ENCODE measurements at regions not wholly inside any gene's neighbourhood (a gene's known extent, or its start where the extent isn't known, plus 50 kb on each side); places are given as distances from the start of the nearest gene placed in this dataset.
"Not testable (repeated sequence)": the region's sequence is repeated elsewhere in the genome, so short reads cannot be mapped to it uniquely, and the experiment has no call there.

DNA sequence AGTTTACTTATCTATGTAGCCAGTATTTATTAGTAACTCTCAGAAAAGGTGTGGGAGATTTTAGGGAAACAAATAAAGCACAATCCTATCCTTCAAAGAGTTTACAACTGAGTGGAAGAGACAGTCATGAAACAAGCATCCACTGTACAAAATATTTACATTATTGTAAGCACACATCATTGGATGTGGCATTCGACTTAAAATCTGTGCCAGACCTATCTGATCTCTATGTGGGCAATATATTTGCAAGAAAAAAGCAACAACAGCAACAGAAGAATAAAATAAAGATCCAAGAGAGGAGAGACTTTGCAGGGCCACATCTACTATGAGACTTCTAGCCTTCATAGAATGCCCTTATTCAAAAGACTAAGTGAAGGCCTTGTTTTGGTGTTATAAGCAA, 882.1 kb upstream of the PIK3C3 start:
- Histone ChIP-seq H3K4me3 (ENCODE audit: low read length) (no peak overlapping the region), H3K36me3 (ENCODE audit: insufficient read depth, low read length) (no peaks in the 10 kb centered on the region), H3K27ac (ENCODE audit: low read depth, low read length) (no peak overlapping the region), H3K4me1 (ENCODE audit: insufficient read depth, low read length) (no peaks in the 10 kb centered on the region), H3K9ac (ENCODE audit: low read depth, low read length) (no peak overlapping the region), H3K27me3 (ENCODE audit: insufficient read depth, low read length) (no peaks in the 10 kb centered on the region), H3K9me3 (ENCODE audit: insufficient read depth, low read depth, low read length) (no peaks in the 10 kb centered on the region)
- 60% methylated on average over 1 of the region's 1 CpG for WGBS

DNA sequence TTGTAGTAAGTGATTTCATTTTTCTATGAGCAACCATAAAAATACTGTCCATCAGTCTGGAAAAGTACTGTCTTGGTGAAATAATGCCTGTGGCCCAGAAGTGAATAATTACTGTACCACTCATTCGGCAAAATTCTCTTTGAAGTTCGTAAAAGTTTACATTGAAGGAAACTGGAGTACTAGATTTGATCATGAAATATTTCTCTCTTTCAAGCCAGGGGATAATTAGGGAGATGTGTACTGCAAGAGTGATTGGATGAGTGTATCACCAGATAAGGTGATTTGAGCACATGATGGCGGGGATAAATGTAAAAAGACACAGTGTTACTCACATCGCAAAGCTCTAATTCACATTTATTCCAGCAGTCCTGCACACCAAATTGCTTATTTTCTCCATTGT, 883.2 kb upstream of the PIK3C3 start:
- Histone ChIP-seq H3K4me3 (ENCODE audit: low read length) (no peak overlapping the region), H3K27me3 (ENCODE audit: insufficient read depth, low read length) (no peaks in the 10 kb centered on the region), H3K4me1 (ENCODE audit: insufficient read depth, low read length) (no peaks in the 10 kb centered on the region), H3K36me3 (ENCODE audit: insufficient read depth, low read length) (no peaks in the 10 kb centered on the region), H3K27ac (ENCODE audit: low read depth, low read length) (no peak overlapping the region), H3K9ac (ENCODE audit: low read depth, low read length) (no peak overlapping the region), H3K9me3 (ENCODE audit: insufficient read depth, low read depth, low read length) (no peaks in the 10 kb centered on the region)
- 96% methylated on average over 4 of the region's 4 CpGs for WGBS

GRCh38 chr18:41069167-41069566, 885.9 kb upstream of the PIK3C3 start:
- Histone ChIP-seq H3K9ac (ENCODE audit: low read depth, low read length) (no peak overlapping the region), H3K9me3 (ENCODE audit: insufficient read depth, low read depth, low read length) (no peaks in the 10 kb centered on the region), H3K36me3 (ENCODE audit: insufficient read depth, low read length) (no peaks in the 10 kb centered on the region), H3K27me3 (ENCODE audit: insufficient read depth, low read length) (no peaks in the 10 kb centered on the region), H3K4me3 (ENCODE audit: low read length) (no peak overlapping the region), H3K4me1 (ENCODE audit: insufficient read depth, low read length) (no peaks in the 10 kb centered on the region), H3K27ac (ENCODE audit: low read depth, low read length) (no peak overlapping the region)
- WGBS, result 96% methylated on average over 7 of the region's 7 CpGs

DNA sequence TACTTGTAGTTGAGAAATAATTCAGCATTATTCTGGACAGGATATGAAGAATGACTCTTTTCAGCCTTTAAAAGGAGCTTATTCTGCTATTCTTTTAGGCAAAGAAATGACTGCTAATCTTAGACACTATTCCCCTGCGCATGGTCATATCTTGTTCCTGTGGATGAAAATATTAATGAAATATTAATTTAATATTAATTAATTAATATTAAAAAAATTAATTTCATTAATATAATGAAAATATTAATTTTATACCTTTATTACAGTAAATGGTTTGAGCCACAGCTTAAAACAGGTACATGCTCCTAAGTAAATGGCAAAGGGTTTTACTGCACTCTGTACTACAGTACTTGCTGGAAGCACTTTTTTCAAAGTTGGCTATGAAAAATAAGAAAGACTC, 890.1 kb upstream of the PIK3C3 start:
- Histone ChIP-seq H3K9me3 (ENCODE audit: insufficient read depth, low read depth, low read length) (no peaks in the 10 kb centered on the region), H3K4me1 (ENCODE audit: insufficient read depth, low read length) (no peaks in the 10 kb centered on the region), H3K4me3 (ENCODE audit: low read length) (no peak overlapping the region), H3K9ac (ENCODE audit: low read depth, low read length) (no peak overlapping the region), H3K27ac (ENCODE audit: low read depth, low read length) (no peak overlapping the region), H3K36me3 (ENCODE audit: insufficient read depth, low read length) (no peaks in the 10 kb centered on the region), H3K27me3 (ENCODE audit: insufficient read depth, low read length) (no peaks in the 10 kb centered on the region)
- no CpG with 5 or more reads among the region's 1 CpG for WGBS

GRCh38 chr18:41060967-41061366, 894.1 kb upstream of the PIK3C3 start:
- Histone ChIP-seq H3K36me3 (ENCODE audit: insufficient read depth, low read length) (no peaks in the 10 kb centered on the region), H3K4me1 (ENCODE audit: insufficient read depth, low read length) (no peaks in the 10 kb centered on the region), H3K27ac (ENCODE audit: low read depth, low read length) (no peak overlapping the region), H3K4me3 (ENCODE audit: low read length) (no peak overlapping the region), H3K27me3 (ENCODE audit: insufficient read depth, low read length) (no peaks in the 10 kb centered on the region), H3K9ac (ENCODE audit: low read depth, low read length) (no peak overlapping the region), H3K9me3 (ENCODE audit: insufficient read depth, low read depth, low read length) (no peaks in the 10 kb centered on the region)
- WGBS, result 92% methylated on average over 2 of the region's 2 CpGs

DNA sequence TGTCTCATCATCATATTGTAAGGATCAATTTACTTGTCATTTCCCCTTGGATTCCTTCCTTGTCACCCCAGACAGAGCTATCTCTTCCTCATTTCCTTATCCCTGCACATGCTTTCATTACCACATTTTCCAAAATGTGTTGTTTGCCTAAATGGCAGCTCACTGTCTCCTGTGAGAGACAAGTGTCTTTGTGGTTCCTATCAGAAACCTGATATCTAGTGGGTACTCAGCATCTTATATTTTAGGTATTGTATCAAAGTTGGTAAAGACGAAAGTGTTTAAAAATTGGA, 896.0 kb upstream of the PIK3C3 start:
- 96% methylated on average over 1 of the region's 1 CpG for WGBS

GRCh38 chr18:41058351-41059125, 896.5 kb upstream of the PIK3C3 start:
- Histone ChIP-seq H3K36me3 (ENCODE audit: insufficient read depth, low read length) (no peaks in the 10 kb centered on the region), H3K27ac (ENCODE audit: low read depth, low read length) (no peak overlapping the region), H3K27me3 (ENCODE audit: insufficient read depth, low read length) (no peaks in the 10 kb centered on the region), H3K4me3 (ENCODE audit: low read length) (no peak overlapping the region), H3K4me1 (ENCODE audit: insufficient read depth, low read length) (no peaks in the 10 kb centered on the region), H3K9me3 (ENCODE audit: insufficient read depth, low read depth, low read length) (no peaks in the 10 kb centered on the region), H3K9ac (ENCODE audit: low read depth, low read length) (no peak overlapping the region)
- WGBS, result 89% methylated on average over 9 of the region's 9 CpGs

More for the DNA sequence above, 896.0 kb upstream of the PIK3C3 start:
- Histone ChIP-seq H3K9ac (ENCODE audit: low read depth, low read length) (no peak overlapping the region), H3K36me3 (ENCODE audit: insufficient read depth, low read length) (no peaks in the 10 kb centered on the region), H3K9me3 (ENCODE audit: insufficient read depth, low read depth, low read length) (no peaks in the 10 kb centered on the region), H3K4me3 (ENCODE audit: low read length) (no peak overlapping the region), H3K27me3 (ENCODE audit: insufficient read depth, low read length) (no peaks in the 10 kb centered on the region), H3K27ac (ENCODE audit: low read depth, low read length) (no peak overlapping the region), H3K4me1 (ENCODE audit: insufficient read depth, low read length) (no peaks in the 10 kb centered on the region)

DNA sequence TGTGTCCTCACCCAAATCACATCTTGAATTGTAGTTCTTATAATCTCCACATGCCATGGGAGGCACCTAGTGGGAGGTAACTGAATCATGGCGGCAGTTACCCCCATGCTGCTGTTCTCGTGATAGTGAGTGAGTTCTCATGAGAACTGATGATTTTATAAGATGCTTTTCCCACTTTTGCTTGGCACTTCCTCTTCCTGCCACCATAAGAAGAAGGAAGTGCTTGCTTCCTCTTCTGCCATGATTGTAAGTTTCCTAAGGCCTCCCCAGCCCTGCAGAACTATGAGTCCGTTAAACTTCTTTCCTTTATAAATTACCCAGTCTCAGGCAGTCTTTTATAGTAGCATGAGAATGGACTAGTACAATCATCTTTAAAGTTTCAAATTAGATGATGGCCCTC, 902.4 kb upstream of the PIK3C3 start:
- H3K36me3 ChIP-seq (ENCODE audit: insufficient read depth, low read length), result no peaks in the 10 kb centered on the region
- H3K9ac ChIP-seq (ENCODE audit: low read depth, low read length), result no peak overlapping the region
- no peak overlapping the region for H3K27ac ChIP-seq (ENCODE audit: low read depth, low read length)
- no peaks in the 10 kb centered on the region for H3K4me1 ChIP-seq (ENCODE audit: insufficient read depth, low read length)
- WGBS, result 100% methylated on average over 2 of the region's 3 CpGs
- no peaks in the 10 kb centered on the region for H3K9me3 ChIP-seq (ENCODE audit: insufficient read depth, low read depth, low read length)
- H3K4me3 ChIP-seq (ENCODE audit: low read length), result no peak overlapping the region
- no peaks in the 10 kb centered on the region for H3K27me3 ChIP-seq (ENCODE audit: insufficient read depth, low read length)

DNA sequence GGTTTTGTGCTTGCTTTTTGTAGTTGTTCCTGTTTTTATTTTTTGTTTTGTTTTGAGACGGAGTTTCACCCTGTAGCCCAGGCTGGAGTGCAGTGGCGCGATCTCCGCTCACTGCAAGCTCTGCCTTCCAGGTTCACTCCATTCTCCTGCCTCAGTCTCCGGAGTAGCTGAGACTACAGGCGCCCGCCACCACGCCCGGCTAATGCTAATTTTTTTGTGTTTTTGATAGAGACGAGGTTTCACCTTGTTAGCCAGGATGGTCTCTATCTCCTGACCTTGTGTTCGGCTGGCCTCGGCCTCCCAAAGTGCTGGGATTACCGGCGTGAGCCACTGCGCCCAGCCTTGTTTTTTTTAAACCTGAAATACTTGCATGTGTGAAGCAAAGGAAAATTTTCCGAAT, 908.8 kb upstream of the PIK3C3 start:
- not testable (repeated sequence) for H3K27me3 ChIP-seq (ENCODE audit: insufficient read depth, low read length); H3K9me3 ChIP-seq (ENCODE audit: insufficient read depth, low read depth, low read length); H3K4me1 ChIP-seq (ENCODE audit: insufficient read depth, low read length); H3K4me3 ChIP-seq (ENCODE audit: low read length); H3K27ac ChIP-seq (ENCODE audit: low read depth, low read length); H3K9ac ChIP-seq (ENCODE audit: low read depth, low read length); H3K36me3 ChIP-seq (ENCODE audit: insufficient read depth, low read length)
- 97% methylated on average over 16 of the region's 16 CpGs for WGBS

DNA sequence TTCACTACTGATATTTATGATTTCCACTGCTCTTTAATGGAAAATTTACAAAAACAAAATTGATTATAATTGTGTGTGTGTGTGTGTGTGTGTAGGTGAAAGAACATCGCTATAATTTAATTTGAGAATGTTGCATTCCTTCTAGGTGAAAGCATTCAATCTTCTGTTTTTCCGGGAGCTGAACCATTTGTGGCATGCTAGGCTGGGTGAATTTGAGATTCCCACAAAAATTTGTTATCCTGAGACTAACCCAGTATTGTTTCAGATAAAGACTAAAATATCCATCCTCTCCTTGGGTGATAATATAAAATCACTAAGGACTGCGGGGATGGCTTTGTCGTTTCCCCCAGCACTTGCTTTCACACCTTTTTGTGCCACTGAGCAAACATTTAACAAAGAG, 911.2 kb upstream of the PIK3C3 start:
- H3K27me3 ChIP-seq (ENCODE audit: insufficient read depth, low read length), result no peaks in the 10 kb centered on the region
- no peaks in the 10 kb centered on the region for H3K9me3 ChIP-seq (ENCODE audit: insufficient read depth, low read depth, low read length)
- H3K27ac ChIP-seq (ENCODE audit: low read depth, low read length), result no peak overlapping the region
- H3K4me3 ChIP-seq (ENCODE audit: low read length), result no peak overlapping the region
- no peaks in the 10 kb centered on the region for H3K4me1 ChIP-seq (ENCODE audit: insufficient read depth, low read length)
- no peak overlapping the region for H3K9ac ChIP-seq (ENCODE audit: low read depth, low read length)
- 90% methylated on average over 4 of the region's 4 CpGs for WGBS
- H3K36me3 ChIP-seq (ENCODE audit: insufficient read depth, low read length), result no peaks in the 10 kb centered on the region

DNA sequence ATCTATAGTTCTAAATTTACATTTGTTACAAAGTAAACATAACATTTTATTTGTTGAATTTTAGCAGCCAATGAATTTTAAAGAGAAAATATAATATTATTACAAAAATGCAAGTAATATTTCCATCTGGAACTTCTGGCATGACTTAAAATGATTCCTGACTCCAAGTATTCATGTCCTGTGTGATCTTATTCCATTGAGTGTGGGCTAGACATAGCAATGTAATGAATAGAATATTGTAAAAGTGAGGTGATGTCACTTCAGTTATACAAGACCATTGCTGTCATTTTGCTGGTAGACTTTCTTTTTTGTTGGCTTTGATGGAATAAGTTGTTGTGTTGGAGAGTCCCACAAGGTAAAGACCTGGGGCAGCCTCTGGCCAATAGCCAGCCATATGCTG, 912.2 kb upstream of the PIK3C3 start:
- Histone ChIP-seq H3K4me1 (ENCODE audit: insufficient read depth, low read length) (no peaks in the 10 kb centered on the region), H3K9ac (ENCODE audit: low read depth, low read length) (no peak overlapping the region), H3K36me3 (ENCODE audit: insufficient read depth, low read length) (no peaks in the 10 kb centered on the region), H3K9me3 (ENCODE audit: insufficient read depth, low read depth, low read length) (no peaks in the 10 kb centered on the region), H3K27me3 (ENCODE audit: insufficient read depth, low read length) (no peaks in the 10 kb centered on the region), H3K4me3 (ENCODE audit: low read length) (no peak overlapping the region), H3K27ac (ENCODE audit: low read depth, low read length) (no peak overlapping the region)

DNA sequence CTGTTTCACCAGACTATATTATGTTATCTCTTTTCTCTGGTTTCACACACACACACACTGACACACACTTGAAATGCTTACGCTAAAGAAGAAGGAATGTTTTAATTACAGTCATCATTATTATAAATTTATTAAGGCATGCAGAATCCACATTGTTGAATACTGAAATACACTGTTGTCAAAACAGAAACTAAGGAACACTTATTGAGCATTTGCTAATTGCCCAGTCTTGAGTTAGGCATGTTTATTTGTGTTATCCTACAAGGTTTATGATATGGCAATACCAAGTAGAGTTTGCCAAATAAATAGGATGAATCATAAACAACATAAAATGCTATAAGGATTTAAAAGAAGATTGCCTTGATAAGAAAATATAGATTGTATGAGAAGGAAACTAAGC, 917.0 kb upstream of the PIK3C3 start:
- Histone ChIP-seq H3K4me1 (ENCODE audit: insufficient read depth, low read length) (no peaks in the 10 kb centered on the region), H3K9me3 (ENCODE audit: insufficient read depth, low read depth, low read length) (no peaks in the 10 kb centered on the region), H3K9ac (ENCODE audit: low read depth, low read length) (no peak overlapping the region), H3K27ac (ENCODE audit: low read depth, low read length) (no peak overlapping the region), H3K27me3 (ENCODE audit: insufficient read depth, low read length) (no peaks in the 10 kb centered on the region), H3K4me3 (ENCODE audit: low read length) (no peak overlapping the region), H3K36me3 (ENCODE audit: insufficient read depth, low read length) (no peaks in the 10 kb centered on the region)
- WGBS, result no CpG with 5 or more reads among the region's 1 CpG
